Thoracic aorta (tissue), 2 donors: ENCODE measurements at regions not wholly inside any gene's neighbourhood (a gene's known extent, or its start where the extent isn't known, plus 50 kb on each side); places are given as distances from the start of the nearest gene placed in this dataset.

Experiments
- ATAC-seq: fragments of 150-250 bp; one replicate; pipeline ENCODE4 v1.8.0; 2017; ENCODE audit warnings: low read depth; ENCODE audit not compliant: insufficient number of reproducible peaks, low FRiP score
- DNase-seq: peaks from one replicate; pipeline ENCODE4 v3.0.0-alpha.2; 2020; ENCODE audit warnings: low spot score
- H3K27ac ChIP-seq, 2 donors: fragments of 200-600 bp; sonication (generic); 1 replicate in 1 of 2; 2 replicates in 1 of 2; pipeline ENCODE4 v1.5.1; 2016; ENCODE audit warnings: mild to moderate bottlenecking in 2 of 2, moderate library complexity in 2 of 2
- H3K27me3 ChIP-seq: fragments of 200-600 bp; sonication (generic); replicated peaks from 2 replicates; pipeline ENCODE4 v1.6.0; 2016; ENCODE audit warnings: mild to moderate bottlenecking; ENCODE audit not compliant: insufficient read depth
- H3K36me3 ChIP-seq: fragments of 200-600 bp; sonication (generic); one replicate; pipeline ENCODE4 v1.5.1; 2016
- H3K4me1 ChIP-seq, 2 donors: fragments of 200-600 bp; sonication (generic); 1 replicate in 1 of 2; 2 replicates in 1 of 2; pipeline versions ENCODE4 v1.5.1 to v1.6.0; 2016; ENCODE audit warnings: low read depth in 2 of 2, mild to moderate bottlenecking in 1 of 2; ENCODE audit not compliant: control insufficient read depth in 1 of 2
- H3K4me3 ChIP-seq: fragments of 200-600 bp; sonication (generic); 2 replicates; pipeline ENCODE4 v1.5.1; 2016; ENCODE audit warnings: mild to moderate bottlenecking
- H3K9me3 ChIP-seq: fragments of 200-600 bp; sonication (generic); 2 replicates; pipeline ENCODE4 v1.5.1; 2016
- TF ChIP-seq, protein P1 (sequence below): fragments of 200-600 bp; sonication (generic); IDR thresholded peaks from one replicate; pipeline ENCODE4 v1.5.1; 2019; ENCODE audit warnings: antibody characterized with exemption

DNA sequence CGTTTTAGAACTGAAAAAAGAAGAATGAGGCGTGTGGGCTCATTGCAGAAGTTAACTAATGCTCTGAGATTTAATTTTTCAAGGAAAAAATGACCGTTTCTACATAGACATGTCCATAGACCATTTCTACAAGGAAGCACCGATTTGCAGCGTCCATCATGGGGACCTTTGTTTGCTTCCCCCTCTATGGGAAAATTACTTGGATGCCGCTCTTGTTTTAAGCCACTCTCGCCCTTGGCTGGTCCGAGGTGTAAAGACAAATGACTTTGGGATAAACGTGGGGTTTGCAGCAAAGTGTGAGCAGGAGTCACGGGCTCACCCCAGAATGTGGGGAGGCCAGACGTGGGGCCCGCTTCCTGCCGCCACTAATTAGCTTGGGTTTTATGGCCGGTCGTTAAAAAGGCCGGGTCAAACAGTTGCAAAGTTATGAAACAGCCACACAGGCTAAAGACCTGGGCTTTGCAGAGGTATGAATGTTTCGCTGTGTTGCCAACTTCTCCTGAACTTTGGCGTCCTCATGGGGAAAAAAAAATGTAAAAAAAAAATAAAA is 235.9 kb downstream of the SHOX start:
- no peak overlapping the region for H3K4me3 ChIP-seq
- H3K36me3 ChIP-seq, result no peaks in the 10 kb centered on the region
- ATAC-seq (no peak), DNase-seq (no peak)
- no peaks in the 10 kb centered on the region for H3K9me3 ChIP-seq
- TF ChIP-seq, protein P1, sequence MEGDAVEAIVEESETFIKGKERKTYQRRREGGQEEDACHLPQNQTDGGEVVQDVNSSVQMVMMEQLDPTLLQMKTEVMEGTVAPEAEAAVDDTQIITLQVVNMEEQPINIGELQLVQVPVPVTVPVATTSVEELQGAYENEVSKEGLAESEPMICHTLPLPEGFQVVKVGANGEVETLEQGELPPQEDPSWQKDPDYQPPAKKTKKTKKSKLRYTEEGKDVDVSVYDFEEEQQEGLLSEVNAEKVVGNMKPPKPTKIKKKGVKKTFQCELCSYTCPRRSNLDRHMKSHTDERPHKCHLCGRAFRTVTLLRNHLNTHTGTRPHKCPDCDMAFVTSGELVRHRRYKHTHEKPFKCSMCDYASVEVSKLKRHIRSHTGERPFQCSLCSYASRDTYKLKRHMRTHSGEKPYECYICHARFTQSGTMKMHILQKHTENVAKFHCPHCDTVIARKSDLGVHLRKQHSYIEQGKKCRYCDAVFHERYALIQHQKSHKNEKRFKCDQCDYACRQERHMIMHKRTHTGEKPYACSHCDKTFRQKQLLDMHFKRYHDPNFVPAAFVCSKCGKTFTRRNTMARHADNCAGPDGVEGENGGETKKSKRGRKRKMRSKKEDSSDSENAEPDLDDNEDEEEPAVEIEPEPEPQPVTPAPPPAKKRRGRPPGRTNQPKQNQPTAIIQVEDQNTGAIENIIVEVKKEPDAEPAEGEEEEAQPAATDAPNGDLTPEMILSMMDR, result no peak
- no peaks in the 10 kb centered on the region for H3K27me3 ChIP-seq
- H3K4me1 ChIP-seq, result no peaks in the 10 kb centered on the region
- H3K27ac ChIP-seq, result no peak overlapping the region

DNA sequence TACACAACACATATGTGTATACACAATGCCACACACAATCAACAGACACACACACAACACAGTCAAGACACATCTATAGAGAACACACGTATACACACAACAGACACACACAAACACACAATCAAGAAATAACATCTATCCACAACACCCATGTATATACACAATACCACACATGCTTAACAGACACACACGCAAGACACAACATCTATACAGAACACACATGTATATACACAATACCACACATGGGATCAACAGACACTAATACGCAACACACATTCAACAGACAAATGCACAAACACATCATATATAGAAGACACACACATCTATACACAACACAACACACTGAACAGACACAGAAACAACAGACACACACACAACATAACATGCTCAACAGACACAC is 234.8 kb downstream of the SHOX start:
- Histone ChIP-seq H3K4me3 (no peak overlapping the region), H3K9me3 (no peaks in the 10 kb centered on the region), H3K27me3 (no peaks in the 10 kb centered on the region), H3K4me1 (no peaks in the 10 kb centered on the region), H3K27ac (no peak overlapping the region), H3K36me3 (no peaks in the 10 kb centered on the region)
- ATAC-seq, result no peak
- TF ChIP-seq, protein P1, result no peak
- DNase-seq, result no peak

DNA sequence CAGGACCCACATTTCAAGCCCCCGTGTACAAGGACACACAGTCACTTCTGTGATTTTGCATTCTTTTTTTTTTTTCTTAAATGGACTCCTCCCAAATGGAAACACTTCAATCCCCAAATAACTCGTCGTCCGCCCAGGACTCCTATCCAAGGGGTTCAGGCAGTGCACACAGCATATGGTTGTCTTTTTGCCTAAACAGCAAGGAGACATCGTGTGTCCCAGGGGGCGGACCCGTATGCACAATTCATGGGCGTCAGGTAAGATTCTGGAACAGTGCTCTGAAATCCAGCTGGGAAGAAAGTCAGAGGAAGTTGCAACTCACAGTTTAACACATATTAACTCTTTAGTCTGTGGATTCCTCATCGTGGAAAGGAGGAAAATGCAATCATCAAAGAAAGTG is 231.3 kb downstream of the SHOX start:
- no peak for DNase-seq
- H3K27ac ChIP-seq, result no peak overlapping the region
- TF ChIP-seq, protein P1, result no peak
- H3K4me3 ChIP-seq, result no peak overlapping the region
- no peaks in the 10 kb centered on the region for H3K4me1 ChIP-seq
- no peak for ATAC-seq
- no peaks in the 10 kb centered on the region for H3K36me3 ChIP-seq
- H3K27me3 ChIP-seq, result no peaks in the 10 kb centered on the region
- H3K9me3 ChIP-seq, result no peaks in the 10 kb centered on the region

DNA sequence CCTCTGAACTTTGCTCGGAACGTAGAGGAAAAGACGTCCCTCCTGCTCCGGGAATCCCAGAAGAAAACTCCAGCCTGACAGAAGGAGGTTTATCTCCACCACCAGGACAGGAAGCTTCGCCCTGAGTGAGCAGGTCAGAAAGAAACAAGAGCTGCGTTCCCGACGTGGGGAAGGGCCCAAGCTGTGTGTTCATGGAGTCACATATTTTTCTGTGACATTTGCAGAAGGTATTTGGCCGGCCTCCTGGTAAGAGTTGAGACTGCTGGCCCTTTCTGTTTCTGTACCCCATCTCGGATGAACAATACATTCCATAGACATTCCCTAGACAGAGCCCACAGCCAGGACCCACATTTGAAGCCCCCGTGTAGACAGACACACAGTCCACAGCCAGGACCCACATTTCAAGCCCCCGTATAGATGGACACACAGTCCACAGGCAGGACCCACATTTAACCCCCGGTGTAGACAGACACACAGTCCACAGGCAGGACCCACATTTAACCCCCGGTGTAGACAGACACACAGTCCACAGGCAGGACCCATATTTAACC is 230.8 kb downstream of the SHOX start:
- DNase-seq (no peak), ATAC-seq (no peak)
- Histone ChIP-seq H3K36me3 (no peaks in the 10 kb centered on the region), H3K27ac (no peak overlapping the region), H3K4me1 (no peaks in the 10 kb centered on the region), H3K27me3 (no peaks in the 10 kb centered on the region), H3K4me3 (no peak overlapping the region), H3K9me3 (no peaks in the 10 kb centered on the region)
- TF ChIP-seq, protein P1, result no peak

DNA sequence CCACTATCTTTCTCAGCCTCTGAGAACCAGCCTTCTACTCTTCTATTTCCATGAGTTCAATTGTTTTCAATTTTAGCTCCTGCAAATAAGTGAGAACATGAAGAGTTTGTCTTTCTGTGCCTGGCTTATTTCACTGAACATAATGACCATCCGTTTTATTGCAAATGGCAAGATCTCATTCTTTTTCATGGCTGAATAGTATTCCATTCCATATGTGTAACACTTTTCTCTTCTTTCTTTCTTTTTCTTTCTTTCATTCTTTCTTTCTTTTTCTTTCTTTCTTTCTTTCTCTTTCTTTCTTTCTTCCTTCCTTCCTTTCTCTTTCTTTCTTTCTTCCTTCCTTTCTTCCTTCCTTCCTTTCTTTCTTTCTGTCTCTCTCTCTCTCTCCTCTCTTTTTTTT is 228.7 kb downstream of the SHOX start:
- ATAC-seq (no peak), DNase-seq (no peak)
- no peak overlapping the region for H3K27ac ChIP-seq
- H3K27me3 ChIP-seq, result no peaks in the 10 kb centered on the region
- TF ChIP-seq, protein P1, result no peak
- no peaks in the 10 kb centered on the region for H3K4me1 ChIP-seq
- H3K9me3 ChIP-seq, result no peaks in the 10 kb centered on the region
- no peak overlapping the region for H3K4me3 ChIP-seq
- H3K36me3 ChIP-seq, result no peaks in the 10 kb centered on the region
